Testis (tissue), 2 donors: ENCODE measurements at regions not wholly inside any gene's neighbourhood (a gene's known extent, or its start where the extent isn't known, plus 50 kb on each side); places are given as distances from the start of the nearest gene placed in this dataset.

Source experiments
- DNase-seq: peaks from one replicate; pipeline ENCODE4 v3.0.0-alpha.2; 2019
- H3K27ac ChIP-seq, 2 donors: fragments of 200-600 bp; sonication (generic); one replicate each; pipeline ENCODE4 v1.5.1; 2019
- H3K27me3 ChIP-seq: fragments of 200-600 bp; sonication (generic); one replicate; pipeline ENCODE4 v1.5.1; 2019
- H3K36me3 ChIP-seq: fragments of 200-600 bp; sonication (generic); one replicate; pipeline ENCODE4 v1.5.1; 2017; ENCODE audit warnings: low read depth; ENCODE audit errors: missing control alignments
- H3K4me1 ChIP-seq: fragments of 200-600 bp; sonication (generic); one replicate; pipeline ENCODE4 v1.5.1; 2019
- H3K4me3 ChIP-seq, 2 donors: fragments of 200-600 bp; sonication (generic); one replicate each; pipeline ENCODE4 v1.5.1; 2017 to 2019
- H3K9me3 ChIP-seq: fragments of 200-600 bp; sonication (generic); one replicate; pipeline ENCODE4 v1.5.1; 2017
- POLR2A ChIP-seq: fragments of 450-650 bp; IDR thresholded peaks from one replicate; pipeline ENCODE4 v1.6.1; 2017; ENCODE audit warnings: antibody characterized with exemption, mild to moderate bottlenecking, moderate library complexity
- WGBS, 2 donors: methylation state at CpG; one replicate each; pipeline ENCODE4 v1.1.5; 2018; 5-methylcytosine and 5-hydroxymethylcytosine counted together
- intact Hi-C: fragments of 100-400 bp; cut with DNase I; formaldehyde crosslinking; loops from one replicate; pipeline ENCODE4 v1.15.1; 2023; ENCODE audit warnings: low total_unique reads
- TF ChIP-seq, protein P1 (sequence below), 3 experiments: fragments of 450-650 bp in 2 of 3; fragments of 200-600 bp in 1 of 3; sonication (generic) in 1 of 3; IDR thresholded peaks; one replicate each; pipeline ENCODE4 v1.5.1; 2016 to 2019; ENCODE audit warnings: antibody characterized with exemption in 3 of 3, mild to moderate bottlenecking in 2 of 3, moderate library complexity in 1 of 3

DNA sequence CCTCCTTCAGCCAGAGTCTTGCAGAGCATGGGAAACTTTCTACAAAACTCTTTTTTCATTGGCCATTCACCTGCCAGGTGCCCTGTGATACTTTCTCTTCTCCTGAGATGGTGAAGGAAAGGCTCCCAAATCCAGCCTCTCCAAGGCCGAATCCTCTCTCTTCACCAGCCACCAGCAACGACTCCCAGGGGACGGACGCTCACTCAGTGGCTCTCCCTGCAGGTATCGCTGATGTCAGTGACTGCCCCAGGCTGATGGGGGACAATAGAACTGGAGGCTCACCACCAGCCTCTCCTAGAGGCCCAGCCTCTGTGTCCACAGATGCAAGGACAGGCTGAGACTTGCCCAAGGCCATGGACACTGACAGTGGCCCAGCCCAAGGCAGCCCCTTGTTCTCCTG is 204.1 kb downstream of the BCL11B start:
- intact Hi-C loops: no loop called here
- 99 to 100% methylated on average over 4 to 5 of the region's 5 CpGs for WGBS, 2 donors
- DNase-seq: no peak

DNA sequence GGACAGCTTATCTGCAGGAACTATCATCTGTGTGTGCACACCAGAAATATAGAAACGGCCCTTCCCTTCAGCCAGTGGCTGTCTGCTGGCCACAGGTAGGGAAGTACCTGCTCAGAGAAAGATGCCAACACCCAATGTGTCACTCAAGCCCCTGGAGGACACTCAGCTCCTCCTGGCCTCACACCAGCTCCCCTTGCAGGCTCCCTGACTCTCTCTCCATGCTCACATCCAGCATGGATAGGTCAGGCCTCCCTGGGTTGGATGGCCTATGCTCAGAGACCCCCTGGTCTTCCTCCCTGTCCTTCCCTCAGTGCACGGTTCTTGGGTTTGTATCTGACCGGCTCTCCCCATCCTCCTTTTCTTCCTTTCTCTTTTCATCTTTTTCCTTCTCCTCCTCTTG is 202.1 kb downstream of the BCL11B start:
- no peaks in the 10 kb centered on the region for H3K36me3 ChIP-seq
- no peaks in the 10 kb centered on the region for H3K27me3 ChIP-seq
- intact Hi-C loops: no loop called here
- no peaks in the 10 kb centered on the region for H3K9me3 ChIP-seq
- WGBS, 2 donors: 77 to 90% methylated on average over 3 of the region's 3 CpGs
- no peak overlapping the region for H3K4me3 ChIP-seq
- no peaks in the 10 kb centered on the region for H3K4me1 ChIP-seq
- DNase-seq: no peak
- no peak for TF ChIP-seq POLR2A
- TF ChIP-seq, protein P1, sequence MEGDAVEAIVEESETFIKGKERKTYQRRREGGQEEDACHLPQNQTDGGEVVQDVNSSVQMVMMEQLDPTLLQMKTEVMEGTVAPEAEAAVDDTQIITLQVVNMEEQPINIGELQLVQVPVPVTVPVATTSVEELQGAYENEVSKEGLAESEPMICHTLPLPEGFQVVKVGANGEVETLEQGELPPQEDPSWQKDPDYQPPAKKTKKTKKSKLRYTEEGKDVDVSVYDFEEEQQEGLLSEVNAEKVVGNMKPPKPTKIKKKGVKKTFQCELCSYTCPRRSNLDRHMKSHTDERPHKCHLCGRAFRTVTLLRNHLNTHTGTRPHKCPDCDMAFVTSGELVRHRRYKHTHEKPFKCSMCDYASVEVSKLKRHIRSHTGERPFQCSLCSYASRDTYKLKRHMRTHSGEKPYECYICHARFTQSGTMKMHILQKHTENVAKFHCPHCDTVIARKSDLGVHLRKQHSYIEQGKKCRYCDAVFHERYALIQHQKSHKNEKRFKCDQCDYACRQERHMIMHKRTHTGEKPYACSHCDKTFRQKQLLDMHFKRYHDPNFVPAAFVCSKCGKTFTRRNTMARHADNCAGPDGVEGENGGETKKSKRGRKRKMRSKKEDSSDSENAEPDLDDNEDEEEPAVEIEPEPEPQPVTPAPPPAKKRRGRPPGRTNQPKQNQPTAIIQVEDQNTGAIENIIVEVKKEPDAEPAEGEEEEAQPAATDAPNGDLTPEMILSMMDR (IDR thresholded peaks at IDR 0.05): no peak
- no peak overlapping the region for H3K27ac ChIP-seq

More for the DNA sequence above, 204.1 kb downstream of the BCL11B start:
- Histone ChIP-seq H3K4me3 (no peak overlapping the region), H3K27ac (no peak overlapping the region), H3K27me3 (no peaks in the 10 kb centered on the region), H3K4me1 (no peaks in the 10 kb centered on the region), H3K9me3 (no peaks in the 10 kb centered on the region), H3K36me3 (no peaks in the 10 kb centered on the region)
- no peak for TF ChIP-seq POLR2A
- TF ChIP-seq, protein P1 (IDR thresholded peaks at IDR 0.05): no peak

DNA sequence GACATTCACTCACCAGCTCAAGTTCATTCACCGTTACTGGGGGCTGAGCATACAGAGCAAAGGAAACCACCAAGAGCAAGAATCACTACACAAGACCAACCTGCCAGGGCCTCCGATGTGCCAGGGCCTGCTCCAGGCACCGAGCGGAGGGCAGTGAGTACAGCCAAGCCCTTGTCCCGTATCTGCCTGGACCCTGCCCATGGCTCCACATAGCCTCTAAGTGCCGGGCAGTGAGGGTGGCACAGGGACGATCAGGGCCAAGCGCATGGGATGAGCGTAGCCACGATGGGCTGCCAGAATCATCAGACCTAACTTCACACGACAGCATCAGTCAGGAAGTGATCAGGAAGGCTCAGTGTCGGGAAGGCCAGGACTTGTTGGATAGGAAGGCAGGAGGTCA is 199.6 kb downstream of the BCL11B start:
- Histone ChIP-seq H3K27me3 (no peaks in the 10 kb centered on the region), H3K27ac (no peak overlapping the region), H3K36me3 (no peaks in the 10 kb centered on the region), H3K9me3 (no peaks in the 10 kb centered on the region), H3K4me3 (no peak overlapping the region), H3K4me1 (no peaks in the 10 kb centered on the region)
- intact Hi-C loops: no loop called here
- TF ChIP-seq, protein P1 (IDR thresholded peaks at IDR 0.05): no peak
- TF ChIP-seq POLR2A: no peak
- WGBS, 2 donors: 91 to 96% methylated on average over 12 of the region's 12 CpGs
- DNase-seq: no peak

DNA sequence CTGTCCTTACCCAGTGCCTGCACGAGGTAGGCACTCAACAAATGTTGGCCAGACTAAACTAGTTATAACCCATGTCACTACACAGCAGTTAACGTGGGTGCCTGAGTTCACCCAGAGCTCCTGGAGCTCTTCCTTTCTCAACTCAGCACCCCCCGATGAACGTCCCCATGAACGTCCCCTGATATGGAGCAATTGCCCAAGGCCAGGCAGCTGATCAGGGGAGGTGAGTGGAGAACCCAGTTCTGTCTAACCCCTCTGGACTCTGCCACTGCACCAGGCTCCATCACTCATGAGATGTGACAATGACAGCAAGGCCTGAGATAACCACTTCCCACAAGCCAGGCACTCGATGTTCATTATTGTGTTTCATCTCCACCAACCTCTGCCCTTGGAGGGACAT is 199.0 kb downstream of the BCL11B start:
- no peak for TF ChIP-seq POLR2A
- TF ChIP-seq, protein P1 (IDR thresholded peaks at IDR 0.05): no peak
- Histone ChIP-seq H3K9me3 (no peaks in the 10 kb centered on the region), H3K4me1 (no peaks in the 10 kb centered on the region), H3K27me3 (no peaks in the 10 kb centered on the region), H3K27ac (no peak overlapping the region), H3K36me3 (no peaks in the 10 kb centered on the region), H3K4me3 (no peak overlapping the region)
- intact Hi-C loops: no loop called here
- no peak for DNase-seq
- 78 to 85% methylated on average over 6 of the region's 6 CpGs for WGBS, 2 donors

DNA sequence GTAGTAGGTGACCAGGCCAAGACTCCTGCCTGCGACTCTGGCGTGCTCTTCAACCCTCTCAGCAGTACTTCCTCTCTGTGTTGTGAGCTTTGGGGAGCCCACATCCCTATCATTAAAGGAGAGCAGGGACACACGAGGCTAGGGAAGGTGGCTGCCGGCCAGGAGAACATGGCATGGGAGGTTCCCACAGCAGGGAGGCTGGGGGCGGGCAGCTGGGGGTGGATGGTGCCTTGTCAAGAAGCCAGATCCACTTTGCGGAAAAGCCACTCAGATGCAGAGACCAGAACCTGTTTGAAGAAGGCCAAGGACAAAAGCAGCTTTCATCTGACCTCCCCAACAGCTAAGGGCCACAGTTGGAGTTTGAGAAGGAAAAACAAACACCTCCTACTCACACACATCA is 198.6 kb downstream of the BCL11B start:
- Histone ChIP-seq H3K9me3 (no peaks in the 10 kb centered on the region), H3K4me3 (no peak overlapping the region), H3K36me3 (no peaks in the 10 kb centered on the region), H3K27me3 (no peaks in the 10 kb centered on the region), H3K4me1 (no peaks in the 10 kb centered on the region), H3K27ac (no peak overlapping the region)
- WGBS, 2 donors: 69 to 70% methylated on average over 6 of the region's 6 CpGs
- no peak for DNase-seq
- TF ChIP-seq, protein P1 (IDR thresholded peaks at IDR 0.05): no peak
- TF ChIP-seq POLR2A: no peak
- intact Hi-C loops: no loop called here
